ENCODE measurements at regions not wholly inside any gene's neighbourhood (a gene's known extent, or its start where the extent isn't known, plus 50 kb on each side); places are given as distances from the start of the nearest gene placed in this dataset.

- TF ChIP-seq, protein P1, sequence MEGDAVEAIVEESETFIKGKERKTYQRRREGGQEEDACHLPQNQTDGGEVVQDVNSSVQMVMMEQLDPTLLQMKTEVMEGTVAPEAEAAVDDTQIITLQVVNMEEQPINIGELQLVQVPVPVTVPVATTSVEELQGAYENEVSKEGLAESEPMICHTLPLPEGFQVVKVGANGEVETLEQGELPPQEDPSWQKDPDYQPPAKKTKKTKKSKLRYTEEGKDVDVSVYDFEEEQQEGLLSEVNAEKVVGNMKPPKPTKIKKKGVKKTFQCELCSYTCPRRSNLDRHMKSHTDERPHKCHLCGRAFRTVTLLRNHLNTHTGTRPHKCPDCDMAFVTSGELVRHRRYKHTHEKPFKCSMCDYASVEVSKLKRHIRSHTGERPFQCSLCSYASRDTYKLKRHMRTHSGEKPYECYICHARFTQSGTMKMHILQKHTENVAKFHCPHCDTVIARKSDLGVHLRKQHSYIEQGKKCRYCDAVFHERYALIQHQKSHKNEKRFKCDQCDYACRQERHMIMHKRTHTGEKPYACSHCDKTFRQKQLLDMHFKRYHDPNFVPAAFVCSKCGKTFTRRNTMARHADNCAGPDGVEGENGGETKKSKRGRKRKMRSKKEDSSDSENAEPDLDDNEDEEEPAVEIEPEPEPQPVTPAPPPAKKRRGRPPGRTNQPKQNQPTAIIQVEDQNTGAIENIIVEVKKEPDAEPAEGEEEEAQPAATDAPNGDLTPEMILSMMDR (IDR thresholded peaks at IDR 0.05; ENCODE audit: insufficient read depth, low read depth, low read length) = no peak
- TF ChIP-seq EZH2 (IDR thresholded peaks at IDR 0.05; ENCODE audit: insufficient read depth, low read length) = no peak
Measured at GRCh38 chr3:99568663-99569335, 69.6 kb upstream of the COL8A1 start.
